ENCODE measurements at regions not wholly inside any gene's neighbourhood (a gene's known extent, or its start where the extent isn't known, plus 50 kb on each side); places are given as distances from the start of the nearest gene placed in this dataset.

- TF ChIP-seq, protein P1, sequence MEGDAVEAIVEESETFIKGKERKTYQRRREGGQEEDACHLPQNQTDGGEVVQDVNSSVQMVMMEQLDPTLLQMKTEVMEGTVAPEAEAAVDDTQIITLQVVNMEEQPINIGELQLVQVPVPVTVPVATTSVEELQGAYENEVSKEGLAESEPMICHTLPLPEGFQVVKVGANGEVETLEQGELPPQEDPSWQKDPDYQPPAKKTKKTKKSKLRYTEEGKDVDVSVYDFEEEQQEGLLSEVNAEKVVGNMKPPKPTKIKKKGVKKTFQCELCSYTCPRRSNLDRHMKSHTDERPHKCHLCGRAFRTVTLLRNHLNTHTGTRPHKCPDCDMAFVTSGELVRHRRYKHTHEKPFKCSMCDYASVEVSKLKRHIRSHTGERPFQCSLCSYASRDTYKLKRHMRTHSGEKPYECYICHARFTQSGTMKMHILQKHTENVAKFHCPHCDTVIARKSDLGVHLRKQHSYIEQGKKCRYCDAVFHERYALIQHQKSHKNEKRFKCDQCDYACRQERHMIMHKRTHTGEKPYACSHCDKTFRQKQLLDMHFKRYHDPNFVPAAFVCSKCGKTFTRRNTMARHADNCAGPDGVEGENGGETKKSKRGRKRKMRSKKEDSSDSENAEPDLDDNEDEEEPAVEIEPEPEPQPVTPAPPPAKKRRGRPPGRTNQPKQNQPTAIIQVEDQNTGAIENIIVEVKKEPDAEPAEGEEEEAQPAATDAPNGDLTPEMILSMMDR (IDR thresholded peaks at IDR 0.05): no peak
- no peak for TF ChIP-seq EZH2 (IDR thresholded peaks at IDR 0.05; ENCODE audit: borderline replicate concordance, insufficient read depth, low read depth, low read length, poor library complexity, severe bottlenecking)
Observed at GRCh38 chr20:5465604-5465927, 145.2 kb downstream of the GPCPD1 start.
